ENCODE measurements at regions not wholly inside any gene's neighbourhood (a gene's known extent, or its start where the extent isn't known, plus 50 kb on each side); places are given as distances from the start of the nearest gene placed in this dataset.
"Not testable (repeated sequence)": the region's sequence is repeated elsewhere in the genome, so short reads cannot be mapped to it uniquely, and the experiment has no call there.

GRCh38 chr1:118300808-118301207 is 115.8 kb upstream of the SPAG17 start:
- no peak for DNase-seq

GRCh38 chr1:118298397-118298796 is 113.4 kb upstream of the SPAG17 start:
- no peak for DNase-seq

GRCh38 chr1:118297521-118297920 is 112.5 kb upstream of the SPAG17 start:
- DNase-seq, result no peak

GRCh38 chr1:118294875-118295642 is 110.0 kb upstream of the SPAG17 start:
- DNase-seq, result peak in 1 of 51 donors; percentile 1

- DNase-seq, result no peak
These were observed 106.6 kb upstream of the SPAG17 start for GRCh38 chr1:118291661-118292060.

GRCh38 chr1:118290571-118290970 is 105.5 kb upstream of the SPAG17 start:
- DNase-seq, result no peak

- DNase-seq, result no peak
These were observed 105.0 kb upstream of the SPAG17 start for GRCh38 chr1:118290046-118290445.

- DNase-seq, result not testable (repeated sequence)
These were observed 95.6 kb upstream of the SPAG17 start for GRCh38 chr1:118280656-118281055.

GRCh38 chr1:118275472-118276115 is 90.6 kb upstream of the SPAG17 start:
- peak in 13 of 51 donors; percentile 0 to 21 (median 5) for DNase-seq

- DNase-seq, result no peak
These were observed 87.9 kb upstream of the SPAG17 start for GRCh38 chr1:118272884-118273283.

GRCh38 chr1:118271883-118272282 is 86.9 kb upstream of the SPAG17 start:
- DNase-seq, result no peak

- no peak for DNase-seq
These were observed 84.6 kb upstream of the SPAG17 start for GRCh38 chr1:118269598-118269997.

GRCh38 chr1:118266436-118266835 is 81.4 kb upstream of the SPAG17 start:
- DNase-seq, result no peak

- DNase-seq, result no peak
These were observed 79.3 kb upstream of the SPAG17 start for GRCh38 chr1:118264343-118264742.

GRCh38 chr1:118262865-118263264 is 77.8 kb upstream of the SPAG17 start:
- DNase-seq, result no peak

GRCh38 chr1:118258975-118259374 is 73.9 kb upstream of the SPAG17 start:
- DNase-seq, result no peak

GRCh38 chr1:118257946-118258345 is 72.9 kb upstream of the SPAG17 start:
- no peak for DNase-seq

- no peak for DNase-seq
These were observed 69.7 kb upstream of the SPAG17 start for GRCh38 chr1:118254491-118255425.

GRCh38 chr1:118254001-118254400 is 69.0 kb upstream of the SPAG17 start:
- DNase-seq, result no peak

GRCh38 chr1:118253053-118253915 is 68.3 kb upstream of the SPAG17 start:
- no peak for DNase-seq

GRCh38 chr1:118252624-118253023 is 67.6 kb upstream of the SPAG17 start:
- DNase-seq, result no peak

Data from hypothalamus (tissue), 51 donors.